Lower lobe of right lung (tissue), 2 donors: ENCODE measurements at regions not wholly inside any gene's neighbourhood (a gene's known extent, or its start where the extent isn't known, plus 50 kb on each side); places are given as distances from the start of the nearest gene placed in this dataset.

Experiments
- ATAC-seq, 2 donors: fragments of 200-7000 bp; cut with Tn5 transposase; one replicate each; pipeline ENCODE4 v1.9.1; 2020 to 2022; ENCODE audit warnings: mild to moderate bottlenecking in 2 of 2, moderate library complexity in 2 of 2
- DNase-seq: peaks from one replicate; pipeline ENCODE4 v3.0.0-alpha.2; 2020
- H3K27ac ChIP-seq: fragments of 200-600 bp; one replicate; pipeline ENCODE4 v1.8.0; 2022
- H3K27me3 ChIP-seq: fragments of 200-600 bp; one replicate; pipeline ENCODE4 v1.8.0; 2022; ENCODE audit warnings: low read depth
- H3K36me3 ChIP-seq: fragments of 200-600 bp; one replicate; pipeline ENCODE4 v1.8.0; 2022; ENCODE audit warnings: mild to moderate bottlenecking
- H3K4me1 ChIP-seq: fragments of 200-600 bp; one replicate; pipeline ENCODE4 v1.8.0; 2022
- H3K4me3 ChIP-seq: fragments of 200-600 bp; one replicate; pipeline ENCODE4 v1.8.0; 2022; ENCODE audit warnings: mild to moderate bottlenecking
- H3K9me3 ChIP-seq: fragments of 200-600 bp; one replicate; pipeline ENCODE4 v1.8.0; 2022
- intact Hi-C: fragments of 100-400 bp; cut with DNase I; formaldehyde crosslinking; loops from one replicate; pipeline ENCODE4 v1.11.0; 2022
- TF ChIP-seq, protein P1 (sequence below): fragments of 200-600 bp; IDR thresholded peaks from one replicate; pipeline ENCODE4 v1.8.0; 2022; ENCODE audit warnings: antibody characterized with exemption, mild to moderate bottlenecking
- donor health status: DM: no; HTN: yes; CAD: no; lungs with severe emphysema.

- ATAC-seq (peak; percentile 39 to 72), DNase-seq (no peak)
- TF ChIP-seq, protein P1, sequence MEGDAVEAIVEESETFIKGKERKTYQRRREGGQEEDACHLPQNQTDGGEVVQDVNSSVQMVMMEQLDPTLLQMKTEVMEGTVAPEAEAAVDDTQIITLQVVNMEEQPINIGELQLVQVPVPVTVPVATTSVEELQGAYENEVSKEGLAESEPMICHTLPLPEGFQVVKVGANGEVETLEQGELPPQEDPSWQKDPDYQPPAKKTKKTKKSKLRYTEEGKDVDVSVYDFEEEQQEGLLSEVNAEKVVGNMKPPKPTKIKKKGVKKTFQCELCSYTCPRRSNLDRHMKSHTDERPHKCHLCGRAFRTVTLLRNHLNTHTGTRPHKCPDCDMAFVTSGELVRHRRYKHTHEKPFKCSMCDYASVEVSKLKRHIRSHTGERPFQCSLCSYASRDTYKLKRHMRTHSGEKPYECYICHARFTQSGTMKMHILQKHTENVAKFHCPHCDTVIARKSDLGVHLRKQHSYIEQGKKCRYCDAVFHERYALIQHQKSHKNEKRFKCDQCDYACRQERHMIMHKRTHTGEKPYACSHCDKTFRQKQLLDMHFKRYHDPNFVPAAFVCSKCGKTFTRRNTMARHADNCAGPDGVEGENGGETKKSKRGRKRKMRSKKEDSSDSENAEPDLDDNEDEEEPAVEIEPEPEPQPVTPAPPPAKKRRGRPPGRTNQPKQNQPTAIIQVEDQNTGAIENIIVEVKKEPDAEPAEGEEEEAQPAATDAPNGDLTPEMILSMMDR: no peak
- Histone ChIP-seq H3K4me1 (no peaks in the 10 kb centered on the region), H3K36me3 (no peaks in the 10 kb centered on the region), H3K9me3 (peaks cover 12% of the 10 kb centered on the region), H3K27me3 (no peaks in the 10 kb centered on the region), H3K4me3 (no peak overlapping the region), H3K27ac (no peak overlapping the region)
- intact Hi-C loops: no loop called here
Measured at GRCh38 chr12:19744705-19745218, 305.5 kb downstream of the AEBP2 start.

GRCh38 chr12:19746471-19746870 lies 307.2 kb downstream of the AEBP2 start:
- TF ChIP-seq, protein P1: no peak
- H3K4me1 ChIP-seq: no peaks in the 10 kb centered on the region
- peaks cover 12% of the 10 kb centered on the region for H3K9me3 ChIP-seq
- ATAC-seq: no peak
- no peaks in the 10 kb centered on the region for H3K36me3 ChIP-seq
- DNase-seq: no peak
- intact Hi-C loops: no loop called here
- H3K27ac ChIP-seq: no peak overlapping the region
- no peaks in the 10 kb centered on the region for H3K27me3 ChIP-seq
- H3K4me3 ChIP-seq: no peak overlapping the region

- Histone ChIP-seq H3K4me1 (no peaks in the 10 kb centered on the region), H3K27ac (no peak overlapping the region), H3K36me3 (no peaks in the 10 kb centered on the region), H3K4me3 (no peak overlapping the region), H3K9me3 (peaks cover 22% of the 10 kb centered on the region), H3K27me3 (no peaks in the 10 kb centered on the region)
- no peak for DNase-seq
- intact Hi-C loops: no loop called here
- no peak for ATAC-seq
- TF ChIP-seq, protein P1: no peak
Measured at GRCh38 chr12:19749906-19750574, 310.7 kb downstream of the AEBP2 start.

DNA sequence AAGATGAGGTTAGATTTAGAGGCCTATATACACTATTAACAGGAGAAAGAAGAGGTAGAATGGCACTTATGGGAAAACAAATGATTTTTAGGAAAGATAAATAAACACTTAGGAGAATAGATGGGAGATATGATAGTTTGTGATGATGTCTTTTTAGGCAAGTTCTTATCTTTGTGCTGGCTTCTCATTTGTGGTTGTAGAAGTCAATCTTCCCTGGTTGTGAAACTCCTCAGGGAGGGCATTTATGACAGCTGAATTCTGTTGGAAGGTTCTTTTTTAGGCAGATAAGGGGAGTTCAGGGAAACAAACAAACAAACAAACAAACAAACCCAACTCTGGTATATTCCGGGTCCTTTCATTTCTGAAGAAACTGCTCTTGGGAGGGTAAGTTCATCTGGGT lies 311.8 kb downstream of the AEBP2 start:
- Histone ChIP-seq H3K27me3 (no peaks in the 10 kb centered on the region), H3K9me3 (peaks cover 22% of the 10 kb centered on the region), H3K4me3 (no peak overlapping the region), H3K27ac (no peak overlapping the region), H3K4me1 (no peaks in the 10 kb centered on the region), H3K36me3 (no peaks in the 10 kb centered on the region)
- TF ChIP-seq, protein P1: no peak
- DNase-seq: no peak
- intact Hi-C loops: no loop called here
- no peak for ATAC-seq

GRCh38 chr12:19752712-19753111 lies 313.4 kb downstream of the AEBP2 start:
- Histone ChIP-seq H3K9me3 (peaks cover 22% of the 10 kb centered on the region), H3K27me3 (no peaks in the 10 kb centered on the region), H3K4me3 (no peak overlapping the region), H3K36me3 (no peaks in the 10 kb centered on the region), H3K27ac (no peak overlapping the region), H3K4me1 (no peaks in the 10 kb centered on the region)
- TF ChIP-seq, protein P1: no peak
- ATAC-seq: no peak
- no peak for DNase-seq
- intact Hi-C loops: no loop called here
